Neutrophil (primary cell): ENCODE measurements at regions not wholly inside any gene's neighbourhood (a gene's known extent, or its start where the extent isn't known, plus 50 kb on each side); places are given as distances from the start of the nearest gene placed in this dataset.

ENCODE experiments used
- H3K27ac ChIP-seq: fragments of 200-600 bp; sonication (generic); 2 replicates; pipeline ENCODE4 v1.5.1; 2016; ENCODE audit warnings: mild to moderate bottlenecking, moderate library complexity
- H3K27me3 ChIP-seq: fragments of 200-600 bp; sonication (generic); 2 replicates; pipeline ENCODE4 v1.6.0; 2016; ENCODE audit warnings: mild to moderate bottlenecking
- H3K36me3 ChIP-seq: fragments of 200-600 bp; sonication (generic); 2 replicates; pipeline ENCODE4 v1.5.1; 2017
- H3K4me1 ChIP-seq, 2 experiments: fragments of 200-600 bp in 1 of 2; sonication (generic) in 1 of 2; 1 replicate in 1 of 2; 2 replicates in 1 of 2; pipeline versions ENCODE4 v1.5.1 to v1.6.1; 2013 to 2016; ENCODE audit warnings: low read depth in 1 of 2, low read length in 1 of 2, mild to moderate bottlenecking in 1 of 2, moderate library complexity in 1 of 2; ENCODE audit not compliant: control insufficient read depth in 1 of 2, insufficient read depth in 1 of 2
- H3K4me3 ChIP-seq, 2 experiments: fragments of 200-600 bp in 1 of 2; sonication (generic) in 1 of 2; 1 replicate in 1 of 2; 2 replicates in 1 of 2; pipeline ENCODE4 v1.5.1; 2013 to 2016; ENCODE audit warnings: low read depth in 1 of 2, low read length in 1 of 2, mild to moderate bottlenecking in 1 of 2, moderate library complexity in 1 of 2
- H3K9me3 ChIP-seq: fragments of 200-600 bp; sonication (generic); 2 replicates; pipeline ENCODE4 v1.5.1; 2016
- CTCF ChIP-seq: fragments of 200-600 bp; sonication (generic); IDR thresholded peaks from 2 replicates; pipeline ENCODE4 v1.5.1; 2016; ENCODE audit warnings: antibody characterized with exemption

- Histone ChIP-seq H3K4me3 (no peak overlapping the region), H3K9me3 (no peaks in the 10 kb centered on the region), H3K36me3 (no peaks in the 10 kb centered on the region), H3K27me3 (no peaks in the 10 kb centered on the region), H3K27ac (no peak overlapping the region), H3K4me1 (peaks cover 0 to 5% of the 10 kb centered on the region in 2 experiments)
- TF ChIP-seq CTCF = no peak
Observed at GRCh38 chr6:22030730-22031619, 265.9 kb downstream of the PRL start.

DNA sequence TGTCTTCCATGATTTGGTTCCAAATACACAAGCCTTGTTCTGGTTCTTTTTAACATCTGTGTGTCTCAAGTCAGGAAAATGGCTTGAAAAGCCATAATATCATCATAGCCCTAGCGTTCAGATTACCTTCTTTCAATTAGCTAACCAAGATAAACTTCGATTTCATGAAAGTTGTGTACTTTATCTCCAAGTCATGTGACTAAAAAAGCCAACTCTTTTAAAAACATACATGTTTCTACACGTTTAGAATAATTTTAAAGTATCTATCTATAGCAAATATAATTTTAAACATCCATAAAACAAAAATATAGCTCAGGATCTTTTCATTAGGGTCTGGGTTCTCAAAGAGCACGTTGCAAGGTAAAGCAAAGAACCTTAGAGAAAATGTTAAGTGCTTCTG lies 261.1 kb downstream of the PRL start:
- no peak overlapping the region for H3K27ac ChIP-seq
- no peaks in the 10 kb centered on the region for H3K9me3 ChIP-seq
- H3K36me3 ChIP-seq = no peaks in the 10 kb centered on the region
- TF ChIP-seq CTCF = no peak
- no peaks in the 10 kb centered on the region for H3K27me3 ChIP-seq
- no peaks in the 10 kb centered on the region for H3K4me1 ChIP-seq
- no peak overlapping the region for H3K4me3 ChIP-seq

DNA sequence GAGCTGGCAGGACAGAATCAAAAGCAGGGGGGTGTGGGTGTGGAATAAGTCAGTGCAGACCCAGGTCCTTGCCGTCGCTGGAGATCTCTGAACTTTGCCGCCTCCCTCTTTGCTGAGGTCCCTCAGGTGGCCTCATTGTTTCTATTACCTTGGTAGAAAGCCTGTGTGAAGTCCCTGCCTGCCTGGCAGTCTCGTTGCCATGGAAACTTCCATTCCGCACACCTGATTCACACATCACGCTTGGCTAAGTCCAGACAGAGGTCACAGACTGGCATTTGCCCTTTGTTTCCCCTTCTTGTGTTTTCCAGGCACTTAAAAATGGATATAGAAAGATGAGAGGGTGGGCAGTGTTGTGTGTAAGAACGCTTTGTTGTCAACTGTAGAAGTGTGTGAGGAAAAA lies 260.6 kb downstream of the PRL start:
- Histone ChIP-seq H3K27ac (no peak overlapping the region), H3K4me1 (no peaks in the 10 kb centered on the region), H3K9me3 (no peaks in the 10 kb centered on the region), H3K36me3 (no peaks in the 10 kb centered on the region), H3K4me3 (no peak overlapping the region), H3K27me3 (no peaks in the 10 kb centered on the region)
- TF ChIP-seq CTCF = no peak

DNA sequence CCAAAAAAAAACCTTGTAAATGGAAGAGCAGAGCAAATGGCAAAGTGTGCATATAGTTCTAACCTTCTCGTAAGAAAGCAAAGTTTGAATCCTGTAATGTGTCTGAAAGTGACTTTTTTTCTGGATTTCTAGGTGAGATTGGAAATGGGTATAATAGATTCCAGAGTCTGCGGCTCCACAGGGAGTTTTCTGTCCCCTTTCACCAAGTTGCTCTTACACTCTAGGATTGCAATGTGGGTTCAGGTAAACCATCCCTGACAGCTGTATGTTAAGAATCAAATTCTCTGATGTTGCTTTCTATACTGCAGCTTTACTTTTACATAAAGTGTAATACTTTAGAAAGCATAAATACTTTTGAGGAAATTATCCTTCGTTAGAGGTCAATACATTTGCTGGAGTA lies 260.1 kb downstream of the PRL start:
- Histone ChIP-seq H3K27me3 (no peaks in the 10 kb centered on the region), H3K36me3 (no peaks in the 10 kb centered on the region), H3K27ac (no peak overlapping the region), H3K4me1 (no peaks in the 10 kb centered on the region), H3K4me3 (no peak overlapping the region), H3K9me3 (no peaks in the 10 kb centered on the region)
- no peak for TF ChIP-seq CTCF

DNA sequence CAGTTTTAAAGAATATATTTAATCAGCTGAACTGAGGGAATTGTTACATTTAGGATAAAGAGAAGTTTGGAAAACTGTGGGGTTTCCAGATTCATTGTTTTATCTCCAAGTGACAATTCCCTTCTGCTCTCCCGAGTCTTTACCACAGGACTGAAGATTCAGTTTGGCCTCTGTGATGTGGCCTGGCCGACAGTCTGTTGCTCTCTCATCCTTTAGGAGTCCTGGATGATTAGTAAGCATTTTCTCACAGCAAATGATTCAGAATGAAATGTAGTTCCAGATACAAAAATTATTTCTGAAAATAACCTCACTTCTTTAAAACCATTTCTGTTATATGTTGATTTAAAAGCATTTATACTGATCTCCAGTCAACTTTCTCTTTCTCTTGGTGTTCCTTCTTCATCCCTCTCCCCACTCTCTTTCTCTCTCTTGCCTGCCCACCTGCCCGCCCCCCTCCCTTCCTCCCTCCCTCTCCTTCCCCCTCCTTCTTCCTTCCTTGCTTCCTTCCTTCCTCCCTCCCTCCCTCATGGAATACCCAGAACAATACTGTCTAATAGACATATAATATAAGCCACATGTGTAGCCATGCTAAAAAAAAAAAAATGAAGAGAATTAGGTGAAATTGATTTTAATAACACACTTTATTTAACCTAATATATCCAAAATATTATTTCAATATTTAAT lies 254.9 kb downstream of the PRL start:
- no peaks in the 10 kb centered on the region for H3K36me3 ChIP-seq
- no peaks in the 10 kb centered on the region for H3K4me1 ChIP-seq
- TF ChIP-seq CTCF = no peak
- H3K4me3 ChIP-seq = no peak overlapping the region
- H3K27me3 ChIP-seq = no peaks in the 10 kb centered on the region
- no peaks in the 10 kb centered on the region for H3K9me3 ChIP-seq
- H3K27ac ChIP-seq = no peak overlapping the region
